ENCODE measurements at regions not wholly inside any gene's neighbourhood (a gene's known extent, or its start where the extent isn't known, plus 50 kb on each side); places are given as distances from the start of the nearest gene placed in this dataset.

DNA sequence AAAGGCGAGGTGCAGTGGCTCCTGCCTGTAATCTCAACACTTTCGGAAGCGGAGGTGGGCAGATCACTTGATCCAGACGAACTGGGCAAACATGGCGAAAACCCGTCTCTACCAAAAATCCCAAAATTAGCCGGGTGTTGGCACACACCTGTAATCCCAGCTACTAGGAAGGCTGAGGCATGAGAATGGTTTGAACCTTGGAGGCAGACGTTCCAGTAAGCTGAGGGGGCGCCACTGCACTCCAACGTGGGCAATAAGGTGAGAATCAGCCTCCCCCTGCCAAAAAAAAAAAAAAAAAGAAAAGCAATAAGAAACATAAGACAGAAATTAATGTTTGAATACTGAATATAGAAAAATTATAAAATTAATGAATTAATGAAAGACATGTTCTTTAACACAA lies 928.7 kb downstream of the LRFN5 start:
- no peak overlapping the region for H3K4me3 ChIP-seq
- ATAC-seq (no peak; the same call in 2 of the 3 replicates), DNase-seq (ENCODE audit: low spot score) (peak; percentile 56)
- no peaks in the 10 kb centered on the region for H3K79me2 ChIP-seq (replicated peaks; ENCODE audit: insufficient read depth)
- Mint-ChIP-seq H3K27me3 (ENCODE audit: insufficient read depth, low read depth, poor library complexity) (peaks cover 1% of the 10 kb centered on the region), H3K36me3 (ENCODE audit: low read depth) (no peaks in the 10 kb centered on the region), H3K9me3 (no peaks in the 10 kb centered on the region), H3K27ac (no peak overlapping the region), H3K4me1 (no peaks in the 10 kb centered on the region), H3K4me3 (no peak overlapping the region)
- H4K20me1 ChIP-seq (replicated peaks; ENCODE audit: insufficient read depth), result no peaks in the 10 kb centered on the region
- H3K4me1 ChIP-seq (ENCODE audit: insufficient read depth), result no peaks in the 10 kb centered on the region
- H2AFZ ChIP-seq, result no peak overlapping the region; the same call in 1 of the 2 replicates
- no peaks in the 10 kb centered on the region for H3F3A ChIP-seq (replicated peaks; ENCODE audit: low read depth)
- H3K27ac ChIP-seq (ENCODE audit: low read depth), result no peak overlapping the region
- TF ChIP-seq EZH2phosphoT487 (IDR thresholded peaks at IDR 0.05; ENCODE audit: unreplicated experiment), result no peak
- TF ChIP-seq, protein P1, sequence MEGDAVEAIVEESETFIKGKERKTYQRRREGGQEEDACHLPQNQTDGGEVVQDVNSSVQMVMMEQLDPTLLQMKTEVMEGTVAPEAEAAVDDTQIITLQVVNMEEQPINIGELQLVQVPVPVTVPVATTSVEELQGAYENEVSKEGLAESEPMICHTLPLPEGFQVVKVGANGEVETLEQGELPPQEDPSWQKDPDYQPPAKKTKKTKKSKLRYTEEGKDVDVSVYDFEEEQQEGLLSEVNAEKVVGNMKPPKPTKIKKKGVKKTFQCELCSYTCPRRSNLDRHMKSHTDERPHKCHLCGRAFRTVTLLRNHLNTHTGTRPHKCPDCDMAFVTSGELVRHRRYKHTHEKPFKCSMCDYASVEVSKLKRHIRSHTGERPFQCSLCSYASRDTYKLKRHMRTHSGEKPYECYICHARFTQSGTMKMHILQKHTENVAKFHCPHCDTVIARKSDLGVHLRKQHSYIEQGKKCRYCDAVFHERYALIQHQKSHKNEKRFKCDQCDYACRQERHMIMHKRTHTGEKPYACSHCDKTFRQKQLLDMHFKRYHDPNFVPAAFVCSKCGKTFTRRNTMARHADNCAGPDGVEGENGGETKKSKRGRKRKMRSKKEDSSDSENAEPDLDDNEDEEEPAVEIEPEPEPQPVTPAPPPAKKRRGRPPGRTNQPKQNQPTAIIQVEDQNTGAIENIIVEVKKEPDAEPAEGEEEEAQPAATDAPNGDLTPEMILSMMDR (conservative IDR thresholded peaks at IDR 0.05; ENCODE audit: low read depth in 2 of 2), result peak; percentile 42 to 55
- H3K9me2 ChIP-seq (ENCODE audit: insufficient read depth), result no peaks in the 10 kb centered on the region
- no peaks in the 10 kb centered on the region for H3K36me3 ChIP-seq (ENCODE audit: insufficient read depth)
- H3K27me3 ChIP-seq (ENCODE audit: insufficient read depth), result no peaks in the 10 kb centered on the region
- no peak overlapping the region for H3K4me2 ChIP-seq

DNA sequence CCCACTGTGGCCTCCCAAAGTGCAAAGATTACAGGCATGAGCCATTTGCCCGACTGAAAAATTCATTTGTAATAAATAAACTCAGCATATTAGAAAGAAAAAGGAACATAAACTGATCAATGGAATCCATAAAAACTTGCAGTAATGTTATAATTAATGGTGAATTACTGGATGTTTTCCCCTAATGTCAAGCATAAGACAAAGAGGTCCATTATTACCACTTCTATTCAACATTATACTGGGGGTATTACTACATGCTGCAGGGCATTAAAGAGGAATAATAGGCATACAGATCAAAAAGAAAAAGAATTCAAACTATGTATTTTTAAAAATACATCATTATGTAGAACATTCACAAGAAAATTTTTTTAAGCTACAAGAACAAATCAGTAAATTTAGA lies 926.8 kb downstream of the LRFN5 start:
- Histone ChIP-seq H3K4me1 (ENCODE audit: insufficient read depth) (no peaks in the 10 kb centered on the region), H3K27ac (ENCODE audit: low read depth) (no peak overlapping the region), H3K27me3 (ENCODE audit: insufficient read depth) (no peaks in the 10 kb centered on the region), H3K36me3 (ENCODE audit: insufficient read depth) (no peaks in the 10 kb centered on the region), H2AFZ (no peak overlapping the region), H3F3A (replicated peaks; ENCODE audit: low read depth) (no peaks in the 10 kb centered on the region), H3K4me3 (no peak overlapping the region), H3K79me2 (replicated peaks; ENCODE audit: insufficient read depth) (no peaks in the 10 kb centered on the region), H4K20me1 (replicated peaks; ENCODE audit: insufficient read depth) (no peaks in the 10 kb centered on the region), H3K4me2 (no peak overlapping the region), H3K9me2 (ENCODE audit: insufficient read depth) (no peaks in the 10 kb centered on the region)
- Mint-ChIP-seq H3K9me3 (no peaks in the 10 kb centered on the region), H3K27ac (no peak overlapping the region), H3K27me3 (ENCODE audit: insufficient read depth, low read depth, poor library complexity) (peaks cover 1% of the 10 kb centered on the region), H3K4me1 (no peaks in the 10 kb centered on the region), H3K4me3 (no peak overlapping the region), H3K36me3 (ENCODE audit: low read depth) (no peaks in the 10 kb centered on the region)
- DNase-seq (ENCODE audit: low spot score) (no peak), ATAC-seq (no peak)
- TF ChIP-seq POLR2AphosphoS5 (IDR thresholded peaks at IDR 0.05; ENCODE audit: low read depth) (no peak), EZH2 (IDR thresholded peaks at IDR 0.05; ENCODE audit: low read depth, unreplicated experiment) (no peak), NANOG (IDR thresholded peaks at IDR 0.05; ENCODE audit: borderline replicate concordance) (no peak), STAT1 (IDR thresholded peaks at IDR 0.05; ENCODE audit: unreplicated experiment) (no peak), JUNB (IDR thresholded peaks at IDR 0.05; ENCODE audit: unreplicated experiment) (no peak), CREB1 (CRISPR knock-in tag; IDR thresholded peaks at IDR 0.05; ENCODE audit: low read depth) (no peak), ZNF331 (CRISPR knock-in tag; IDR thresholded peaks at IDR 0.05; ENCODE audit: low read depth) (no peak), ZNF114 (CRISPR knock-in tag; IDR thresholded peaks at IDR 0.05) (no peak)
- TF ChIP-seq, protein P2, sequence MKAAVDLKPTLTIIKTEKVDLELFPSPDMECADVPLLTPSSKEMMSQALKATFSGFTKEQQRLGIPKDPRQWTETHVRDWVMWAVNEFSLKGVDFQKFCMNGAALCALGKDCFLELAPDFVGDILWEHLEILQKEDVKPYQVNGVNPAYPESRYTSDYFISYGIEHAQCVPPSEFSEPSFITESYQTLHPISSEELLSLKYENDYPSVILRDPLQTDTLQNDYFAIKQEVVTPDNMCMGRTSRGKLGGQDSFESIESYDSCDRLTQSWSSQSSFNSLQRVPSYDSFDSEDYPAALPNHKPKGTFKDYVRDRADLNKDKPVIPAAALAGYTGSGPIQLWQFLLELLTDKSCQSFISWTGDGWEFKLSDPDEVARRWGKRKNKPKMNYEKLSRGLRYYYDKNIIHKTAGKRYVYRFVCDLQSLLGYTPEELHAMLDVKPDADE (IDR thresholded peaks at IDR 0.05), result no peak
- TF ChIP-seq, protein P3, sequence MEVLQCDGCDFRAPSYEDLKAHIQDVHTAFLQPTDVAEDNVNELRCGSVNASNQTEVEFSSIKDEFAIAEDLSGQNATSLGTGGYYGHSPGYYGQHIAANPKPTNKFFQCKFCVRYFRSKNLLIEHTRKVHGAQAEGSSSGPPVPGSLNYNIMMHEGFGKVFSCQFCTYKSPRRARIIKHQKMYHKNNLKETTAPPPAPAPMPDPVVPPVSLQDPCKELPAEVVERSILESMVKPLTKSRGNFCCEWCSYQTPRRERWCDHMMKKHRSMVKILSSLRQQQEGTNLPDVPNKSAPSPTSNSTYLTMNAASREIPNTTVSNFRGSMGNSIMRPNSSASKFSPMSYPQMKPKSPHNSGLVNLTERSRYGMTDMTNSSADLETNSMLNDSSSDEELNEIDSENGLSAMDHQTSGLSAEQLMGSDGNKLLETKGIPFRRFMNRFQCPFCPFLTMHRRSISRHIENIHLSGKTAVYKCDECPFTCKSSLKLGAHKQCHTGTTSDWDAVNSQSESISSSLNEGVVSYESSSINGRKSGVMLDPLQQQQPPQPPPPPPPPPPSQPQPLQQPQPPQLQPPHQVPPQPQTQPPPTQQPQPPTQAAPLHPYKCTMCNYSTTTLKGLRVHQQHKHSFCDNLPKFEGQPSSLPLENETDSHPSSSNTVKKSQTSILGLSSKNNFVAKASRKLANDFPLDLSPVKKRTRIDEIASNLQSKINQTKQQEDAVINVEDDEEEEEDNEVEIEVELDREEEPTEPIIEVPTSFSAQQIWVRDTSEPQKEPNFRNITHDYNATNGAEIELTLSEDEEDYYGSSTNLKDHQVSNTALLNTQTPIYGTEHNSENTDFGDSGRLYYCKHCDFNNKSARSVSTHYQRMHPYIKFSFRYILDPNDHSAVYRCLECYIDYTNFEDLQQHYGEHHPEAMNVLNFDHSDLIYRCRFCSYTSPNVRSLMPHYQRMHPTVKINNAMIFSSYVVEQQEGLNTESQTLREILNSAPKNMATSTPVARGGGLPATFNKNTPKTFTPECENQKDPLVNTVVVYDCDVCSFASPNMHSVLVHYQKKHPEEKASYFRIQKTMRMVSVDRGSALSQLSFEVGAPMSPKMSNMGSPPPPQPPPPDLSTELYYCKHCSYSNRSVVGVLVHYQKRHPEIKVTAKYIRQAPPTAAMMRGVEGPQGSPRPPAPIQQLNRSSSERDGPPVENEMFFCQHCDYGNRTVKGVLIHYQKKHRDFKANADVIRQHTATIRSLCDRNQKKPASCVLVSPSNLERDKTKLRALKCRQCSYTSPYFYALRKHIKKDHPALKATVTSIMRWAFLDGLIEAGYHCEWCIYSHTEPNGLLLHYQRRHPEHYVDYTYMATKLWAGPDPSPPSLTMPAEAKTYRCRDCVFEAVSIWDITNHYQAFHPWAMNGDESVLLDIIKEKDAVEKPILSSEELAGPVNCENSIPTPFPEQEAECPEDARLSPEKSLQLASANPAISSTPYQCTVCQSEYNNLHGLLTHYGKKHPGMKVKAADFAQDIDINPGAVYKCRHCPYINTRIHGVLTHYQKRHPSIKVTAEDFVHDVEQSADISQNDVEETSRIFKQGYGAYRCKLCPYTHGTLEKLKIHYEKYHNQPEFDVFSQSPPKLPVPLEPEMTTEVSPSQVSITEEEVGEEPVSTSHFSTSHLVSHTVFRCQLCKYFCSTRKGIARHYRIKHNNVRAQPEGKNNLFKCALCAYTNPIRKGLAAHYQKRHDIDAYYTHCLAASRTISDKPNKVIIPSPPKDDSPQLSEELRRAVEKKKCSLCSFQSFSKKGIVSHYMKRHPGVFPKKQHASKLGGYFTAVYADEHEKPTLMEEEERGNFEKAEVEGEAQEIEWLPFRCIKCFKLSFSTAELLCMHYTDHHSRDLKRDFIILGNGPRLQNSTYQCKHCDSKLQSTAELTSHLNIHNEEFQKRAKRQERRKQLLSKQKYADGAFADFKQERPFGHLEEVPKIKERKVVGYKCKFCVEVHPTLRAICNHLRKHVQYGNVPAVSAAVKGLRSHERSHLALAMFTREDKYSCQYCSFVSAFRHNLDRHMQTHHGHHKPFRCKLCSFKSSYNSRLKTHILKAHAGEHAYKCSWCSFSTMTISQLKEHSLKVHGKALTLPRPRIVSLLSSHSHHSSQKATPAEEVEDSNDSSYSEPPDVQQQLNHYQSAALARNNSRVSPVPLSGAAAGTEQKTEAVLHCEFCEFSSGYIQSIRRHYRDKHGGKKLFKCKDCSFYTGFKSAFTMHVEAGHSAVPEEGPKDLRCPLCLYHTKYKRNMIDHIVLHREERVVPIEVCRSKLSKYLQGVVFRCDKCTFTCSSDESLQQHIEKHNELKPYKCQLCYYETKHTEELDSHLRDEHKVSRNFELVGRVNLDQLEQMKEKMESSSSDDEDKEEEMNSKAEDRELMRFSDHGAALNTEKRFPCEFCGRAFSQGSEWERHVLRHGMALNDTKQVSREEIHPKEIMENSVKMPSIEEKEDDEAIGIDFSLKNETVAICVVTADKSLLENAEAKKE (CRISPR knock-in tag; IDR thresholded peaks at IDR 0.05), result no peak
- TF ChIP-seq, protein P1 (conservative IDR thresholded peaks at IDR 0.05; ENCODE audit: low read depth in 2 of 2), result no peak

Data from GM23338 (cell line).